Loucy (cell line): ENCODE measurements at regions not wholly inside any gene's neighbourhood (a gene's known extent, or its start where the extent isn't known, plus 50 kb on each side); places are given as distances from the start of the nearest gene placed in this dataset.

ENCODE experiments used
- EZH2phosphoT487 ChIP-seq: fragments of 200-600 bp; IDR thresholded peaks from 2 replicates; pipeline ENCODE4 v1.6.1; 2018; ENCODE audit warnings: antibody characterized with exemption, mild to moderate bottlenecking, moderate library complexity, borderline replicate concordance
- TF ChIP-seq, protein P1 (sequence below): fragments of 200-600 bp; sonication (generic); conservative IDR thresholded peaks from 2 replicates; pipeline ENCODE4 v1.5.1; 2014; ENCODE audit warnings: mild to moderate bottlenecking, antibody characterized with exemption, low read length

DNA sequence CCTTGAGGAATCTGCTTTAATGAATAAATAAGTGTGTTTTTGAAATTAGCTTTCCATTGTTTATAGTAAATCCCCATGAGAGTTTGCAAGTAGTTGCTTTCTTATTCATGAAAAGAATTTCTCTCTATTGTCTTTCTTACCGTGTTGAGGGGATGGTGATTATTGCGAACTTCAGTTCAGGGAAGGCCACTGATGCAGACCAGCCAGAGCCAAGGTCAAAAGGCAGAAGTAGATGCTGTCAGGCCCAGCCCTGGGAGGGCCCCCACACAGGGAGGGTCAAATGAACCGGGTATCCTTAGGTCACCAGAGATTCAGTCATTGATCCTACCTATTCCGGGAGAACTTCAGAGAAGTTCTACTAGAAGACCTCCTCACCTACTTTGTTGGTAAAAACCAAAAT lies 185.9 kb downstream of the NUFIP1 start:
- TF ChIP-seq, protein P1, sequence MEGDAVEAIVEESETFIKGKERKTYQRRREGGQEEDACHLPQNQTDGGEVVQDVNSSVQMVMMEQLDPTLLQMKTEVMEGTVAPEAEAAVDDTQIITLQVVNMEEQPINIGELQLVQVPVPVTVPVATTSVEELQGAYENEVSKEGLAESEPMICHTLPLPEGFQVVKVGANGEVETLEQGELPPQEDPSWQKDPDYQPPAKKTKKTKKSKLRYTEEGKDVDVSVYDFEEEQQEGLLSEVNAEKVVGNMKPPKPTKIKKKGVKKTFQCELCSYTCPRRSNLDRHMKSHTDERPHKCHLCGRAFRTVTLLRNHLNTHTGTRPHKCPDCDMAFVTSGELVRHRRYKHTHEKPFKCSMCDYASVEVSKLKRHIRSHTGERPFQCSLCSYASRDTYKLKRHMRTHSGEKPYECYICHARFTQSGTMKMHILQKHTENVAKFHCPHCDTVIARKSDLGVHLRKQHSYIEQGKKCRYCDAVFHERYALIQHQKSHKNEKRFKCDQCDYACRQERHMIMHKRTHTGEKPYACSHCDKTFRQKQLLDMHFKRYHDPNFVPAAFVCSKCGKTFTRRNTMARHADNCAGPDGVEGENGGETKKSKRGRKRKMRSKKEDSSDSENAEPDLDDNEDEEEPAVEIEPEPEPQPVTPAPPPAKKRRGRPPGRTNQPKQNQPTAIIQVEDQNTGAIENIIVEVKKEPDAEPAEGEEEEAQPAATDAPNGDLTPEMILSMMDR, result no peak
- no peak for TF ChIP-seq EZH2phosphoT487
